K562 (cell line): ENCODE measurements at regions not wholly inside any gene's neighbourhood (a gene's known extent, or its start where the extent isn't known, plus 50 kb on each side); places are given as distances from the start of the nearest gene placed in this dataset.

Source experiments
- ATAC-seq: fragments of 200-7000 bp; cut with Tn5 transposase; 3 replicates; pipeline ENCODE4 v1.9.1; 2020; ENCODE audit warnings: moderate library complexity
- BruUV-seq: library from RNA; stranded (reverse); fragments of 400-500 nt; replicated peaks from 2 replicates; lab custom pipeline; 2021; lab: Mats Ljungman, UMichigan
- CTCF ChIA-PET: fragments of 300-600 bp; formaldehyde crosslinking; extraction: SDS; loops from one replicate; lab custom pipeline; 2021; ENCODE audit warnings: low intra/inter-chr PET ratio; lab: Yijun Ruan, JAX
- POLR2A ChIA-PET: fragments of 300-600, 350-650 bp; sonication (Branson Sonifier 250); formaldehyde crosslinking; extraction: SDS; loops from one replicate; lab custom pipeline; 2021; ENCODE audit warnings: antibody characterized with exemption, inconsistent platforms; lab: Yijun Ruan, JAX
- DNase-seq, 4 experiments: peaks; one replicate each; pipeline versions ENCODE4 v3.0.0 to v3.0.0-alpha.2; 2011 to 2018; ENCODE audit warnings: low spot score in 3 of 4, mixed read lengths in 3 of 4; ENCODE audit errors: extremely low read depth in 1 of 4
- FAIRE-seq: peaks from 2 replicates; lab custom pipeline; 2011; peaks lifted over from hg19 to GRCh38; lab: Jason Lieb, UNC
- H2AFZ ChIP-seq: 2 replicates; pipeline ENCODE4 v1.6.0; 2011; ENCODE audit warnings: low read depth, low read length, control low read depth, inconsistent platforms
- H3K27ac ChIP-seq: fragments of 200-600 bp; 3 replicates; pipeline ENCODE4 v1.8.0; 2011; ENCODE audit warnings: low read depth, mild to moderate bottlenecking, control low read depth, inconsistent platforms, low read length, moderate library complexity, mixed read lengths; ENCODE audit errors: extremely low read depth
- H3K27me3 ChIP-seq, 2 experiments: fragments of 300-600 bp in 1 of 2; 2 replicates in 1 of 2; 3 replicates in 1 of 2; pipeline versions ENCODE4 v1.6.0 to v1.8.0; 2011; ENCODE audit warnings: inconsistent platforms in 2 of 2, low read length in 2 of 2, mild to moderate bottlenecking in 1 of 2, mixed read lengths in 1 of 2, moderate library complexity in 1 of 2; ENCODE audit not compliant: control insufficient read depth in 2 of 2, insufficient read depth in 2 of 2
- H3K36me3 ChIP-seq: fragments of 300-600 bp; 3 replicates; pipeline ENCODE4 v1.8.0; 2011; ENCODE audit warnings: mild to moderate bottlenecking, low read length, inconsistent platforms; ENCODE audit not compliant: control insufficient read depth, insufficient read depth
- H3K4me1 ChIP-seq, 2 experiments: fragments of 200-600 bp in 1 of 2; replicated peaks in 1 of 2; 2 replicates in 1 of 2; 3 replicates in 1 of 2; pipeline versions ENCODE4 v1.5.1 to v1.8.0; 2011; ENCODE audit warnings: inconsistent platforms in 2 of 2, low read length in 2 of 2, mild to moderate bottlenecking in 1 of 2, mixed read lengths in 1 of 2, moderate library complexity in 1 of 2; ENCODE audit not compliant: control insufficient read depth in 2 of 2, insufficient read depth in 2 of 2
- H3K4me2 ChIP-seq: 2 replicates; pipeline ENCODE4 v1.6.1; 2011; ENCODE audit warnings: low read length, control low read depth, inconsistent platforms, mixed read lengths; ENCODE audit not compliant: insufficient read depth
- H3K4me3 ChIP-seq: fragments of 200-600 bp; sonication (generic), shearing (Covaris generic); 2 replicates; pipeline ENCODE4 v1.5.1; 2016; ENCODE audit warnings: control low read depth, inconsistent platforms
- H3K79me2 ChIP-seq: fragments of 200-600 bp; 3 replicates; pipeline ENCODE4 v1.8.0; 2011; ENCODE audit warnings: low read length, inconsistent platforms; ENCODE audit not compliant: control insufficient read depth, insufficient read depth
- H3K9ac ChIP-seq, 2 experiments: 2 replicates each; pipeline versions ENCODE4 v1.6.0 to v1.6.1; 2011; ENCODE audit warnings: low read depth in 2 of 2, low read length in 2 of 2, control low read depth in 1 of 2, inconsistent platforms in 1 of 2, mild to moderate bottlenecking in 1 of 2, mixed read lengths in 1 of 2; ENCODE audit not compliant: insufficient read depth in 1 of 2
- H3K9me1 ChIP-seq: one replicate; pipeline ENCODE4 v1.6.0; 2011; ENCODE audit warnings: inconsistent platforms, mild to moderate bottlenecking, low read length, moderate library complexity; ENCODE audit not compliant: control insufficient read depth, insufficient read depth
- H3K9me3 ChIP-seq: replicated peaks from 2 replicates; pipeline ENCODE4 v1.5.1; 2011; ENCODE audit warnings: low read depth, low read length, inconsistent platforms; ENCODE audit not compliant: control insufficient read depth, insufficient read depth
- H4K20me1 ChIP-seq: replicated peaks from 2 replicates; pipeline ENCODE4 v1.6.1; 2011; ENCODE audit warnings: low read length, inconsistent platforms, mixed read lengths; ENCODE audit not compliant: control insufficient read depth, insufficient read depth
- CTCFL ChIP-seq: IDR thresholded peaks from 2 replicates; pipeline ENCODE4 v1.6.1; 2011; ENCODE audit warnings: borderline replicate concordance, low read depth, mild to moderate bottlenecking, moderate library complexity, low read length; ENCODE audit not compliant: insufficient read depth, poor library complexity, severe bottlenecking
- EZH2 ChIP-seq: IDR thresholded peaks from 2 replicates; pipeline ENCODE4 v1.6.1; 2012; ENCODE audit warnings: low read depth, mild to moderate bottlenecking, inconsistent platforms, low read length, borderline replicate concordance
- IRF1 ChIP-seq: sonication (generic); formaldehyde crosslinking; IDR thresholded peaks from 2 replicates; pipeline ENCODE4 v1.8.0; 2022; ENCODE audit warnings: missing genetic modification reagents, mild to moderate bottlenecking, borderline replicate concordance
- MEIS2 ChIP-seq: fragments of 450-650 bp; IDR thresholded peaks from 2 replicates; pipeline ENCODE4 v1.6.1; 2014; ENCODE audit warnings: mild to moderate bottlenecking; ENCODE audit not compliant: partially characterized antibody
- OTX1 ChIP-seq: fragments of 450-650 bp; formaldehyde crosslinking; IDR thresholded peaks from 2 replicates; pipeline ENCODE4 v1.4.0; 2022; ENCODE audit warnings: mild to moderate bottlenecking
- WGBS: fragments of 100-300 bp; shearing (Covaris generic); methylation state at CpG from one replicate; pipeline ENCODE4 v1.1.6; 2016; ENCODE audit warnings: low coverage, mixed read lengths; ENCODE audit not compliant: insufficient coverage; ENCODE audit errors: missing lambda C conversion rate; 5-methylcytosine and 5-hydroxymethylcytosine counted together
- in situ Hi-C: fragments of 300-500 bp; cut with MboI; formaldehyde crosslinking; loops from 4 replicates; pipeline ENCODE4 v1.15.0; 2018; ENCODE audit warnings: inconsistent platforms, mixed read lengths
- intact Hi-C: fragments of 100-400 bp; cut with micrococcal nuclease; formaldehyde crosslinking; loops from 2 replicates; pipeline ENCODE4 v1.14.2; 2022

GRCh38 chr12:72100854-72101253 is 162.2 kb downstream of the TPH2 start:
- FAIRE-seq (no peak), ATAC-seq (no peak), DNase-seq (no peak)
- H3K27ac ChIP-seq, result no peak overlapping the region
- H3K4me1 ChIP-seq, result no peaks in the 10 kb centered on the region
- H3K4me3 ChIP-seq, result no peak overlapping the region
- H3K9ac ChIP-seq, result no peak overlapping the region
- BruUV-seq, result no TSS peak
- no peak overlapping the region for H3K4me2 ChIP-seq
- intact Hi-C loops (no loop called here), in situ Hi-C loops (no loop called here)
- no peaks in the 10 kb centered on the region for H3K9me1 ChIP-seq
- WGBS, result 0% methylated on average over 2 of the region's 2 CpGs
- H3K9me3 ChIP-seq, result no peaks in the 10 kb centered on the region
- no peak overlapping the region for H2AFZ ChIP-seq
- CTCF ChIA-PET, result no interaction called here
- no peaks in the 10 kb centered on the region for H3K36me3 ChIP-seq
- no peaks in the 10 kb centered on the region for H4K20me1 ChIP-seq
- no peaks in the 10 kb centered on the region for H3K27me3 ChIP-seq
- POLR2A ChIA-PET, result no interaction called here
- TF ChIP-seq OTX1 (no peak), CTCFL (no peak), EZH2 (no peak), MEIS2 (no peak), IRF1 (CRISPR knock-in tag) (no peak)
- no peaks in the 10 kb centered on the region for H3K79me2 ChIP-seq
